ENCODE measurements at regions not wholly inside any gene's neighbourhood (a gene's known extent, or its start where the extent isn't known, plus 50 kb on each side); places are given as distances from the start of the nearest gene placed in this dataset.

DNA sequence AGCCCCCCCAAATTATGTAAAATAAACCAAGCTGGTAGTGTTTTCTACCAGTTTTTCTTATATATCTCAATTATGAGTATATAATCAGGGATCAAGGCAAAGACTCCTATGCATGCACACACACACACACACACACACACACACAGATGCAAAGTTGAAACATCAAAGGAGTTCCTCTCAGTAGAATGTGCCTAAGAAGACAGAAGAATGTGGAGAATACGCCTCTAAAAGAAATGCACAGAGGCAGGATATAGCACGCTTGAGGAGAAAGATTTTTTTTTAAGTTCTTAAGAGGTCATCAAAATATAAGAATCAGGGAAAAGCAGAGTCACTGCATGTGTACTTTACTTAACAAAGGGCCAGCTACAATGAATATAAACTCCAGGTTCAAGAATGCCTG is 138.2 kb upstream of the CLEC14A start:
- TF ChIP-seq CHD1 (IDR thresholded peaks at IDR 0.05; ENCODE audit: low read depth, low read length), result no peak
- no peak for TF ChIP-seq CTCF (conservative IDR thresholded peaks at IDR 0.05; ENCODE audit: low read depth, low read length)
- TF ChIP-seq BHLHE40 (IDR thresholded peaks at IDR 0.05; ENCODE audit: low read depth, low read length), result no peak
- TF ChIP-seq RAD21 (IDR thresholded peaks at IDR 0.05; ENCODE audit: low read length), result no peak
- no peak for TF ChIP-seq POLR2A (IDR thresholded peaks at IDR 0.05; ENCODE audit: low read depth, low read length)
- TF ChIP-seq FOS (IDR thresholded peaks at IDR 0.05; ENCODE audit: low read depth, low read length), result no peak
